ENCODE measurements at regions not wholly inside any gene's neighbourhood (a gene's known extent, or its start where the extent isn't known, plus 50 kb on each side); places are given as distances from the start of the nearest gene placed in this dataset.

- TF ChIP-seq POLR2AphosphoS5 (IDR thresholded peaks at IDR 0.05; ENCODE audit: low read depth, low read length), result no peak
- TF ChIP-seq REST (IDR thresholded peaks at IDR 0.05; ENCODE audit: insufficient read depth in 1 of 2, low read depth in 2 of 2, low read length in 2 of 2), result no peak
- TF ChIP-seq TAF1 (IDR thresholded peaks at IDR 0.05; ENCODE audit: borderline replicate concordance, insufficient read depth, low read length), result no peak
- no peak for TF ChIP-seq FOXP2 (optimal IDR thresholded peaks at IDR 0.05; ENCODE audit: borderline replicate concordance, extremely low read depth, extremely low read length, insufficient read depth)
- TF ChIP-seq SIN3A (IDR thresholded peaks at IDR 0.05; ENCODE audit: borderline replicate concordance, insufficient read depth, low read length), result no peak
Observed at GRCh38 chr18:46260016-46260878, 156.1 kb downstream of the HAUS1 start.

- TF ChIP-seq SIN3A (IDR thresholded peaks at IDR 0.05; ENCODE audit: borderline replicate concordance, insufficient read depth, low read length), result no peak
- TF ChIP-seq TAF1 (IDR thresholded peaks at IDR 0.05; ENCODE audit: borderline replicate concordance, insufficient read depth, low read length), result no peak
- TF ChIP-seq REST (IDR thresholded peaks at IDR 0.05; ENCODE audit: insufficient read depth in 1 of 2, low read depth in 2 of 2, low read length in 2 of 2), result no peak
- TF ChIP-seq POLR2AphosphoS5 (IDR thresholded peaks at IDR 0.05; ENCODE audit: low read depth, low read length), result no peak
- TF ChIP-seq FOXP2 (optimal IDR thresholded peaks at IDR 0.05; ENCODE audit: borderline replicate concordance, extremely low read depth, extremely low read length, insufficient read depth), result no peak
Observed at GRCh38 chr18:46260879-46261143, 156.6 kb downstream of the HAUS1 start.

- TF ChIP-seq FOXP2 (optimal IDR thresholded peaks at IDR 0.05; ENCODE audit: borderline replicate concordance, extremely low read depth, extremely low read length, insufficient read depth) (no peak), POLR2AphosphoS5 (IDR thresholded peaks at IDR 0.05; ENCODE audit: low read depth, low read length) (no peak), TAF1 (IDR thresholded peaks at IDR 0.05; ENCODE audit: borderline replicate concordance, insufficient read depth, low read length) (no peak), SIN3A (IDR thresholded peaks at IDR 0.05; ENCODE audit: borderline replicate concordance, insufficient read depth, low read length) (no peak), REST (IDR thresholded peaks at IDR 0.05; ENCODE audit: insufficient read depth in 1 of 2, low read depth in 2 of 2, low read length in 2 of 2) (no peak)
Observed at GRCh38 chr18:46261799-46262198, 157.6 kb downstream of the HAUS1 start.

- TF ChIP-seq POLR2AphosphoS5 (IDR thresholded peaks at IDR 0.05; ENCODE audit: low read depth, low read length), result no peak
- no peak for TF ChIP-seq SIN3A (IDR thresholded peaks at IDR 0.05; ENCODE audit: borderline replicate concordance, insufficient read depth, low read length)
- TF ChIP-seq FOXP2 (optimal IDR thresholded peaks at IDR 0.05; ENCODE audit: borderline replicate concordance, extremely low read depth, extremely low read length, insufficient read depth), result no peak
- no peak for TF ChIP-seq REST (IDR thresholded peaks at IDR 0.05; ENCODE audit: insufficient read depth in 1 of 2, low read depth in 2 of 2, low read length in 2 of 2)
- TF ChIP-seq TAF1 (IDR thresholded peaks at IDR 0.05; ENCODE audit: borderline replicate concordance, insufficient read depth, low read length), result no peak
Observed at GRCh38 chr18:46262856-46263255, 158.7 kb downstream of the HAUS1 start.

Measured in PFSK-1 (cell line).